WERI-Rb-1 (cell line): ENCODE measurements at regions not wholly inside any gene's neighbourhood (a gene's known extent, or its start where the extent isn't known, plus 50 kb on each side); places are given as distances from the start of the nearest gene placed in this dataset.

Experiments used
- DNase-seq: peaks from one replicate; pipeline ENCODE4 v3.0.0-alpha.2; 2020
- H3K27ac ChIP-seq: fragments of 250-450 bp; sonication (Bioruptor Pico); 2 replicates; pipeline ENCODE4 v1.5.1; 2020; ENCODE audit warnings: mild to moderate bottlenecking, moderate library complexity
- H3K27me3 ChIP-seq: fragments of 250-450 bp; sonication (Bioruptor Pico); 2 replicates; pipeline ENCODE4 v1.5.1; 2021; ENCODE audit warnings: mild to moderate bottlenecking, low read depth, moderate library complexity; ENCODE audit not compliant: insufficient read depth, severe bottlenecking
- H3K36me3 ChIP-seq: fragments of 250-450 bp; sonication (Bioruptor Pico); 2 replicates; pipeline ENCODE4 v1.5.1; 2020; ENCODE audit warnings: mild to moderate bottlenecking, moderate library complexity
- H3K4me3 ChIP-seq: 2 replicates; pipeline ENCODE4 v1.5.1; 2011; ENCODE audit warnings: low read depth, mild to moderate bottlenecking, control low read depth, low read length
- H3K9me3 ChIP-seq: fragments of 250-450 bp; sonication (Bioruptor Pico); 2 replicates; pipeline ENCODE4 v1.5.1; 2021; ENCODE audit warnings: mild to moderate bottlenecking, moderate library complexity; ENCODE audit not compliant: severe bottlenecking
- CTCF ChIP-seq: IDR thresholded peaks from 2 replicates; pipeline ENCODE4 v1.5.1; 2011; ENCODE audit warnings: low read depth, mild to moderate bottlenecking, control low read depth, inconsistent platforms, low read length

GRCh38 chr5:3361811-3362605, 233.6 kb upstream of the IRX1 start:
- Histone ChIP-seq H3K27me3 (peaks cover 94% of the 10 kb centered on the region), H3K36me3 (no peaks in the 10 kb centered on the region), H3K4me3 (no peak overlapping the region), H3K9me3 (no peaks in the 10 kb centered on the region), H3K27ac (no peak overlapping the region)
- no peak for TF ChIP-seq CTCF
- DNase-seq = no peak

- H3K9me3 ChIP-seq = no peaks in the 10 kb centered on the region
- H3K27ac ChIP-seq = no peak overlapping the region
- no peak for TF ChIP-seq CTCF
- DNase-seq = no peak
- peaks cover 92% of the 10 kb centered on the region for H3K27me3 ChIP-seq
- H3K36me3 ChIP-seq = no peaks in the 10 kb centered on the region
- H3K4me3 ChIP-seq = no peak overlapping the region
These were observed 236.0 kb upstream of the IRX1 start for GRCh38 chr5:3359642-3360041.

- no peaks in the 10 kb centered on the region for H3K9me3 ChIP-seq
- no peak for DNase-seq
- H3K4me3 ChIP-seq = no peak overlapping the region
- H3K27ac ChIP-seq = no peak overlapping the region
- H3K27me3 ChIP-seq = peaks cover 92% of the 10 kb centered on the region
- no peak for TF ChIP-seq CTCF
- no peaks in the 10 kb centered on the region for H3K36me3 ChIP-seq
These were observed 238.3 kb upstream of the IRX1 start for GRCh38 chr5:3357291-3357690.

GRCh38 chr5:3356016-3356415, 239.6 kb upstream of the IRX1 start:
- no peak for DNase-seq
- no peak for TF ChIP-seq CTCF

GRCh38 chr5:3355126-3355525, 240.5 kb upstream of the IRX1 start:
- no peak for TF ChIP-seq CTCF

More at GRCh38 chr5:3356016-3356415, 239.6 kb upstream of the IRX1 start:
- no peaks in the 10 kb centered on the region for H3K9me3 ChIP-seq
- H3K36me3 ChIP-seq = no peaks in the 10 kb centered on the region
- no peak overlapping the region for H3K27ac ChIP-seq
- no peak overlapping the region for H3K4me3 ChIP-seq
- peaks cover 94% of the 10 kb centered on the region for H3K27me3 ChIP-seq

GRCh38 chr5:3354606-3355005, 241.0 kb upstream of the IRX1 start:
- TF ChIP-seq CTCF = no peak
- H3K9me3 ChIP-seq = no peaks in the 10 kb centered on the region

More at GRCh38 chr5:3355126-3355525, 240.5 kb upstream of the IRX1 start:
- Histone ChIP-seq H3K36me3 (no peaks in the 10 kb centered on the region), H3K4me3 (no peak overlapping the region), H3K9me3 (no peaks in the 10 kb centered on the region), H3K27me3 (peaks cover 96% of the 10 kb centered on the region), H3K27ac (no peak overlapping the region)
- DNase-seq = no peak

More at GRCh38 chr5:3354606-3355005, 241.0 kb upstream of the IRX1 start:
- no peak for DNase-seq
- no peaks in the 10 kb centered on the region for H3K36me3 ChIP-seq
- peaks cover 93% of the 10 kb centered on the region for H3K27me3 ChIP-seq
- H3K4me3 ChIP-seq = no peak overlapping the region
- no peak overlapping the region for H3K27ac ChIP-seq
